HG02943 (cell line): ENCODE measurements at regions not wholly inside any gene's neighbourhood (a gene's known extent, or its start where the extent isn't known, plus 50 kb on each side); places are given as distances from the start of the nearest gene placed in this dataset.
A peak's percentile ranks its signal among the peaks of the same experiment; 100 is the strongest.
"Not testable (repeated sequence)": the region's sequence is repeated elsewhere in the genome, so short reads cannot be mapped to it uniquely, and the experiment has no call there.

Source experiments
- ATAC-seq: cut with Tn5 transposase; IDR thresholded peaks from one replicate; pipeline ENCODE4 v1.9.1; 2021; ENCODE audit warnings: mild to moderate bottlenecking, low read depth, moderate library complexity; ENCODE audit not compliant: unreplicated experiment

- ATAC-seq: no peak
Measured at GRCh38 chr9:38342532-38342931, 50.0 kb upstream of the ALDH1B1 start.

GRCh38 chr9:38342096-38342495 lies 50.4 kb upstream of the ALDH1B1 start:
- ATAC-seq: no peak

- no peak for ATAC-seq
Measured at GRCh38 chr9:38339496-38339895, 53.0 kb upstream of the ALDH1B1 start.

- ATAC-seq: peak; percentile 64
Measured at GRCh38 chr9:38339087-38339486, 53.4 kb upstream of the ALDH1B1 start.

- no peak for ATAC-seq
Measured at GRCh38 chr9:38338342-38339018, 54.0 kb upstream of the ALDH1B1 start.

GRCh38 chr9:38337706-38338264 lies 54.7 kb upstream of the ALDH1B1 start:
- ATAC-seq: no peak

GRCh38 chr9:38337181-38337580 lies 55.3 kb upstream of the ALDH1B1 start:
- ATAC-seq: no peak

GRCh38 chr9:38336341-38336740 lies 56.2 kb upstream of the ALDH1B1 start:
- ATAC-seq: no peak

GRCh38 chr9:38335686-38336085 lies 56.8 kb upstream of the ALDH1B1 start:
- ATAC-seq: no peak

- ATAC-seq: no peak
Measured at GRCh38 chr9:38334234-38334633, 58.3 kb upstream of the ALDH1B1 start.

GRCh38 chr9:38333047-38333446 lies 59.5 kb upstream of the ALDH1B1 start:
- no peak for ATAC-seq

- ATAC-seq: no peak
Measured at GRCh38 chr9:38332625-38333024, 59.9 kb upstream of the ALDH1B1 start.

- ATAC-seq: no peak
Measured at GRCh38 chr9:38331141-38331540, 61.4 kb upstream of the ALDH1B1 start.

- ATAC-seq: no peak
Measured at GRCh38 chr9:38329968-38330367, 62.5 kb upstream of the ALDH1B1 start.

GRCh38 chr9:38328765-38329164 lies 63.7 kb upstream of the ALDH1B1 start:
- ATAC-seq: no peak

- no peak for ATAC-seq
Measured at GRCh38 chr9:38326122-38326521, 66.4 kb upstream of the ALDH1B1 start.

- ATAC-seq: not testable (repeated sequence)
Measured at GRCh38 chr9:38324213-38324612, 68.3 kb upstream of the ALDH1B1 start.

- ATAC-seq: no peak
Measured at GRCh38 chr9:38322937-38323336, 69.6 kb upstream of the ALDH1B1 start.

GRCh38 chr9:38319496-38320173 lies 72.9 kb upstream of the ALDH1B1 start:
- ATAC-seq: no peak

GRCh38 chr9:38318759-38319495 lies 73.6 kb upstream of the ALDH1B1 start:
- ATAC-seq: peak; percentile 70

- no peak for ATAC-seq
Measured at GRCh38 chr9:38316166-38316780, 76.2 kb upstream of the ALDH1B1 start.
